Activated T-helper 17 cell treated with anti-CD3 and anti-CD28 coated beads, Interleukin-2, amount 50 U/mL, for 72 hours (primary cell): ENCODE measurements at regions not wholly inside any gene's neighbourhood (a gene's known extent, or its start where the extent isn't known, plus 50 kb on each side); places are given as distances from the start of the nearest gene placed in this dataset.
A peak's percentile ranks its signal among the peaks of the same experiment; 100 is the strongest.

Source experiments
- ATAC-seq: fragments of 150-1000 bp; cut with Tn5 transposase; replicated peaks from 2 replicates; pipeline ENCODE4 v1.10.0; 2021; ENCODE audit warnings: mild to moderate bottlenecking, moderate library complexity
- H3K27ac Mint-ChIP-seq: one replicate; pipeline ENCODE4 v1.8.0; 2022; ENCODE audit warnings: mixed read lengths
- H3K27me3 Mint-ChIP-seq: one replicate; pipeline ENCODE4 v1.8.0; 2022; ENCODE audit warnings: mixed read lengths
- H3K36me3 Mint-ChIP-seq: one replicate; pipeline ENCODE4 v1.8.0; 2022; ENCODE audit warnings: low read depth, mild to moderate bottlenecking, mixed read lengths
- H3K4me1 Mint-ChIP-seq: one replicate; pipeline ENCODE4 v1.8.0; 2022; ENCODE audit warnings: mixed read lengths
- H3K4me3 Mint-ChIP-seq: one replicate; pipeline ENCODE4 v1.8.0; 2022; ENCODE audit warnings: mild to moderate bottlenecking, mixed read lengths
- H3K9me3 Mint-ChIP-seq: one replicate; pipeline ENCODE4 v1.8.0; 2022; ENCODE audit warnings: mixed read lengths

DNA sequence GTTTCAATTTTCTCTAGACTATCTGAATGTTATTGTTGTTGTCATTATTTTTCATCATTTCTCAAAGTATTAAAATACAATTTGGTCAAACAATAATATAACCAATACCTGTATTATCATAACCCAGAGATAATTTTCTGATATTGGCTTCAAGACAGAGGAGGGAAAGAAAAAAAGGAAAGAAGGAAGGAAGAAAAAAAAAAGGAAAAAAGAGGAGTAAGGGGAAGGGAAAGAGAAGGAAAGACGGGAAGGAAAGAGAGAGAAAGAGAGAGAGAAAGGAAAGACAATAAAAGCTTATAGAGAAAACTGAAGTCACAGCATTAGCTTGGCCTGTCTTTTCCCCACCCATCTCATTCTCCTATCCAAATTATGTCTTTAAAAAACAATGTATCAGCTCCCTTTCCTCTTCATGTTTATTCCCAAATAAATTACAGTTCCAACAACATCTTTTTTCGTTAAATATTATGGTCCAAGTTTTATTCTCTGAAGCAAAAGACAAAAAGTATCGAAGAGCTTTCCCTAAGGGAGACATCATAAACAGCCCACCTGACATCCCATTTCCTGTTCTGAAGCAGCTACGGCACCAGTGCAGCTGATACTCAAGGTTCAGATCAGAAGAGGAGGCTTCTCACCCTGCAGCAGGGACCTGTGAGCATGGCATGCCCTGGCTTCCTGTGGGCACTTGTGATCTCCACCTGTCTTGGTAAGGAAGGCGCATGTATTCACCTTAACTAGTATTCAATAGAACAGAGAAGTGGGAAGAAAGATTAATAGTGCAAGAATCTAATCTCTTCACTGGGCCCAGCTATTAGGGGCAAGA is 308.3 kb downstream of the DAD1 start:
- H3K9me3 Mint-ChIP-seq = no peaks in the 10 kb centered on the region
- H3K27ac Mint-ChIP-seq = no peak overlapping the region
- H3K4me1 Mint-ChIP-seq = no peaks in the 10 kb centered on the region
- H3K36me3 Mint-ChIP-seq = no peaks in the 10 kb centered on the region
- no peak for ATAC-seq
- no peaks in the 10 kb centered on the region for H3K27me3 Mint-ChIP-seq
- H3K4me3 Mint-ChIP-seq = peak overlapping the region; percentile 52

DNA sequence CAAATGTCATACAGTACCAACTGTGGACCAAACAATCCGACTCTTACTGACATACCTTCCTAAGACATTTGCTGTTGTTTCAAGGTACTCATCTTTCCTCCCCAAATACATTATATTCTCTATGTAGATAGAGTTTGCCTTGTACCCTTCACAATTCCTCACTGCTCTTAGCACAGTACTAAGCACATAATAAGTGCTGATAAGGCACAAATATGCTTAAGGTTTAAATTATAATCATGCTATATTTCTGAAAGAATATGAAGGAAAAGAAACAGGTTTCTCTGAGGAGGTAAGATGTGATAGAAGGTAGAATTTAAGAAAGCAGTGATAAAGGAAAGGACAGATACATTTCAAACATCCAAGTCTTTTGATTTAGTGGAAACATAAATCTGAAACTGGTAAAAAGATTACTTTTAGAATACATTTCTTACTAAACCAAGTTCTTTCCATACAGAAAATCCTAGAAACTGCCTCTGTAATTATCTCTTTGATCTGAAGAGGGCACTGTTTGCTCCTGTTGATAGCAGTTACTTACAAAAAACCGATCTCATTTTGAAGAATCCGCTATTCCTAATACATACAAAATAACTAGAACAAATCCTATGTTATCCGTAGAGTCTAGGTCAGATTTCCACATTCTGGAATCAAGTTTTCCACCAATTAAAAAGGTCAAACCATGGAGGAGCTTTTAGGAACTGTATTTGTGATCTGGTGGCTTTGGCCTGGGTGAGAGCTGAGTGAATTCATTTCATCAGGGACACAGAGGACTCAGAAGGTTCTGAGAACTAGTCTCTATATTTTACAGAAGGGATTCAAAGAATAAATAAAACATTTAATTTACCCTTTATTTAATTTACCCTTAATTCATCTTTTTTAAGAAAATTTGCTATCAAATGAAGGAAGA is 311.9 kb downstream of the DAD1 start:
- Mint-ChIP-seq H3K36me3 (no peaks in the 10 kb centered on the region), H3K27ac (no peak overlapping the region), H3K4me3 (no peak overlapping the region), H3K9me3 (no peaks in the 10 kb centered on the region), H3K27me3 (no peaks in the 10 kb centered on the region), H3K4me1 (no peaks in the 10 kb centered on the region)
- ATAC-seq = no peak

DNA sequence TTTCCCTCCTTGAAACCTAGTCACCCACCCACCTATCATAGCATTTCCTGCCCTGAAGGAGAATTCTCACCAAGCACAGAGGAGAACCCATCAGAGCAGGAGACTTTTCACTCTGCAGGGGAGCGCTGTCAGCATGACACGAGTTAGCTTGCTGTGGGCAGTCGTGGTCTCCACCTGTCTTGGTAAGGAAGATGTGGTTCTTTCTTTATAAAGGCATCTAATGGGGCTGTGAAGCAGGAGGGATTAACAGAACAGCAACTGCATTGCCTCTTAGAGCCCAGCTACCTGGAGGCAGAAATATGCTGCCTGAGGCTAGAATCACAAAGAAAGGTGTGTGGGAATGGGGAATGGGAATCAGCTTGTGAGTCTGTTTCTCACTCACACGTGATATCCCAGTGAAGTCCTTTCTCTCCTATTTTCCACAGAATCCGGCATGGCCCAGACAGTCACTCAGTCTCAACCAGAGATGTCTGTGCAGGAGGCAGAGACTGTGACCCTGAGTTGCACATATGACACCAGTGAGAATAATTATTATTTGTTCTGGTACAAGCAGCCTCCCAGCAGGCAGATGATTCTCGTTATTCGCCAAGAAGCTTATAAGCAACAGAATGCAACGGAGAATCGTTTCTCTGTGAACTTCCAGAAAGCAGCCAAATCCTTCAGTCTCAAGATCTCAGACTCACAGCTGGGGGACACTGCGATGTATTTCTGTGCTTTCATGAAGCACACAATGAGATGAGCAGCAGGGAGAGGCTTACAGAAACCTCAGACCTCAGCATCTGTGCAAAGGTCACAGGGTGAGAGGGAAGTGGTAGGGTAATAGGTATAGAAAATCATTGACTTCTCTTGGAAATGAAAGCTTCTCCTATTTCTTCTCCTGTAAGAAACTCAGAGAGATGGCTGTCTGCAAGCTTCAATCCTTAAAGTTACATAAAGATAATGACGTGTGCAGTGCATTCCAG is 316.9 kb downstream of the DAD1 start:
- Mint-ChIP-seq H3K4me1 (no peaks in the 10 kb centered on the region), H3K36me3 (no peaks in the 10 kb centered on the region), H3K27me3 (no peaks in the 10 kb centered on the region), H3K9me3 (no peaks in the 10 kb centered on the region), H3K27ac (no peak overlapping the region), H3K4me3 (peak overlapping the region; percentile 23)
- ATAC-seq = no peak

DNA sequence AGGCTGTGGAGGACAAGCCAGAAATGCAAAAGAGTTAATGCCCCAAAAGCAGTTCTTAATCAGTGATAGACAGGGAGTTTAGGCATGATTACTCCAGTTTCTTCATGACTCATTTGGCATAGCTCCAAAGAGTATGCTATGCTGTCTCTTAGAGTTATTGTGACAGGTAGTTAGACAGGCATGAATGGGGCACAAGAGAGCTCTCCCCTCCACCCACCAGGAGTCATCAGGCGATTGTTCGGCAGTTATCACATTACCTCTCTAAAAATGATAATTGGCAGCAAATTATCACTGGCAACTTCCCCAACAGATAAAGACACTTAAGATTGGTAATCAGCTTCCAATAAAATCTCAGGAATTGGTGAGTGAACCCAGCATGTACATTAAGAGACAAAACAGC is 320.1 kb downstream of the DAD1 start:
- Mint-ChIP-seq H3K27me3 (no peaks in the 10 kb centered on the region), H3K27ac (no peak overlapping the region), H3K9me3 (no peaks in the 10 kb centered on the region), H3K36me3 (no peaks in the 10 kb centered on the region), H3K4me1 (no peaks in the 10 kb centered on the region), H3K4me3 (peak overlapping the region; percentile 48)
- peak; percentile 54 for ATAC-seq

DNA sequence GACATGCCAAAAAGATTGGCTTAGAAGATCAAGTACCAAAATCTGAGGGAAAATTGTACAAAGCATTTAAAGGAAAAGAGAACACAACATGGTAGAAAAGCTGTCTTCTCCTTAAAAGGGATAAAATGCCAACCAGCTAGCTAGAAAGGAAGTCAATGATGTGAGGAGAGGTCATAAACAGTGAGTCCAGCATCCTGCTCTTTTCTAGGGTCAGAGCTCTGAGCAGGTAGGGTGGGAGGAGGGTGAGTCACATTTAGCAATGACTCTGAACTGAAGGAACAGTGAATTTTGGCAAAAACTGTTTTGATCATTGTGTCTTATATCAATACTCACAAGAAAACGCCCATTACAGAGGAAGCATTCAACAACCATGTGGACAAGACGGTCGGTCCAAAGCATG is 322.3 kb downstream of the DAD1 start:
- no peaks in the 10 kb centered on the region for H3K4me1 Mint-ChIP-seq
- no peaks in the 10 kb centered on the region for H3K36me3 Mint-ChIP-seq
- no peaks in the 10 kb centered on the region for H3K9me3 Mint-ChIP-seq
- no peaks in the 10 kb centered on the region for H3K27me3 Mint-ChIP-seq
- ATAC-seq = no peak
- peak overlapping the region; percentile 17 for H3K4me3 Mint-ChIP-seq
- no peak overlapping the region for H3K27ac Mint-ChIP-seq

DNA sequence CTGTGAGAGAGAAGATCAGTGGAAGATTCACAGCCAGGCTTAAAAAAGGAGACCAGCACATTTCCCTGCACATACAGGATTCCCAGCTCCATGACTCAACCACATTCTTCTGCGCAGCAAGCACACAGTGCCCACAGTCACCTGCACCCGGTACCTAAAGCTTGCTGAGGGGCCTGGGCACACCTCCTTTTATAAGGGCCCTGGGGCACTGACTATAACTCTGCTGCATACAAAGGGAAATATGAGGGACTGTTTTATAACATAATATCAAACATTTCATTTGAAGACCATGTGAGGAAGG is 322.9 kb downstream of the DAD1 start:
- Mint-ChIP-seq H3K4me3 (no peak overlapping the region), H3K27ac (no peak overlapping the region), H3K4me1 (no peaks in the 10 kb centered on the region), H3K9me3 (no peaks in the 10 kb centered on the region), H3K36me3 (no peaks in the 10 kb centered on the region), H3K27me3 (no peaks in the 10 kb centered on the region)
- no peak for ATAC-seq

DNA sequence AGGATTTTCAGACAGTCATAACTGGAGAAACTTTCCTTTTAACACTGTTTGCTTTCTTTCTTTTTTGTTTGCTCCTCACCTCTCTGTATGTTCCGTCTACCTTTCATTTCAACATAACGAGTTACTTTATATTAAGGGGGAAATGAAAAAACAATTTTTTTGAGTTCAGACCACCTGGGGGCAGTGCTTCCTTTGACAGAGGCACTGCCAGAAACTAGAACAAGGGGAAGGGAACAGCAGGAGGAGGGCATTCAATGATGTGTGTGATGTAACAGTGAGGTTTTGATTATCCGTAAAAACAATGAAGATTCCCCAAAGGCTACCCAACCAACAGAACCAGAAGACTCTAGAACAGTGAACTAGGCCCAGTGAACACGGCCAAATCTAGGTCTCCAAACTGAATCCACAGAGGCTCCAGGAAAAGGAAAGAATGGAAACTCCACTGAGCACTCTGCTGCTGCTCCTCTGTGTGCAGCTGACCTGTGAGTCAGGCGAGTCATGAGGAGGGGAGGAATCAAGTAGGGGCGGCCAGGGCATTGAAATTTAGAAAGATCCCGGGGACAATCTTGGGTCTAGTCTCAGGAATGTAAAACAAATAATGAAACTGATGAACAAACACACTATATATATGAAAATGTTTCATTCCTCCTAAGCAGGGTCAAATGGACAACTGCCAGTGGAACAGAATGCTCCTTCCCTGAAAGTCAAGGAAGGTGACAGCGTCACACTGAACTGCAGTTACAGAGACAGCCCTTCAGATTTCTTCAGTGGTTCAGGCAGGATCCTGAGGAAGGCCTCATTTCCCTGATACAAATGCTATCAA is 323.5 kb downstream of the DAD1 start:
- Mint-ChIP-seq H3K9me3 (no peaks in the 10 kb centered on the region), H3K27ac (no peak overlapping the region), H3K4me1 (no peaks in the 10 kb centered on the region), H3K27me3 (no peaks in the 10 kb centered on the region), H3K36me3 (no peaks in the 10 kb centered on the region), H3K4me3 (no peak overlapping the region)
- no peak for ATAC-seq

DNA sequence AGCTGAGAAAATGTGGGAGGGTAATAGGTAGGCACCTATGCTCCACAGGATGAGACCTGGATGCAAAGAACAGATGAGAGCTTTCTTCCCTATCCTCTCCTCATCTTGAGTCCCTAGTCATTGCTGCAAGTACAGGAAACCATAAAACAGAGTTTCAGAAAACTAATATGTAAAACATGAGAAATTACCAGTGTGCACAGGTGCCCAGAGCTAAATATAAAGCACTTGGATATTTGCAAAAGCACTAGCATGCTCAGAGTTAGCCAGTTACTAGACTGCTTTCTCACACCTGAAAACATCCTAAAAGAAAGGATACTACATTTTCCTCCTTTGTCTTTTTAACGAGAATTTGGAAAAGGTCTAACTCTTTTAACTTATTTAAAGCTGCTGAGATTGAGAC is 324.3 kb downstream of the DAD1 start:
- Mint-ChIP-seq H3K9me3 (no peaks in the 10 kb centered on the region), H3K27ac (no peak overlapping the region), H3K27me3 (no peaks in the 10 kb centered on the region), H3K36me3 (no peaks in the 10 kb centered on the region), H3K4me3 (no peak overlapping the region), H3K4me1 (no peaks in the 10 kb centered on the region)
- ATAC-seq = no peak

DNA sequence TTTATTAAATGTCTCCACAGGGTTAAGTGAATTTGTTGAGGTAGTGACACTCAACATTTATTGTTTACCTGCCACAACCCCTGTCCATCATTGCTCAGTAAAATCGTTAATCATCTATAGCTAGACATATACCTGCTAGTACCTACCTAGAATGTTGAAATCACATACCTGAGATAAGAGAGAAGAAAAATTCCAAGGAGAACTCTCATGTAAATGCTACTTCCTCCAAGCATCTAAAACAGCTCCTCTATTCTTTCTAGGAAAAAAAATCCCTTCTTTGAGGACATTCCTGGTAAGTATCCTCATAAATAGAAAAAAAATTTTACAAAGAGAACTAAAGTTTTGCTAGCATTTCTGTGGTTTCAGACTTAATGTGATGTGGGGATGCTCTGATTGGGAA is 325.1 kb downstream of the DAD1 start:
- H3K9me3 Mint-ChIP-seq = no peaks in the 10 kb centered on the region
- H3K4me3 Mint-ChIP-seq = no peak overlapping the region
- H3K27ac Mint-ChIP-seq = no peak overlapping the region
- no peaks in the 10 kb centered on the region for H3K4me1 Mint-ChIP-seq
- H3K27me3 Mint-ChIP-seq = no peaks in the 10 kb centered on the region
- no peaks in the 10 kb centered on the region for H3K36me3 Mint-ChIP-seq
- ATAC-seq = no peak

DNA sequence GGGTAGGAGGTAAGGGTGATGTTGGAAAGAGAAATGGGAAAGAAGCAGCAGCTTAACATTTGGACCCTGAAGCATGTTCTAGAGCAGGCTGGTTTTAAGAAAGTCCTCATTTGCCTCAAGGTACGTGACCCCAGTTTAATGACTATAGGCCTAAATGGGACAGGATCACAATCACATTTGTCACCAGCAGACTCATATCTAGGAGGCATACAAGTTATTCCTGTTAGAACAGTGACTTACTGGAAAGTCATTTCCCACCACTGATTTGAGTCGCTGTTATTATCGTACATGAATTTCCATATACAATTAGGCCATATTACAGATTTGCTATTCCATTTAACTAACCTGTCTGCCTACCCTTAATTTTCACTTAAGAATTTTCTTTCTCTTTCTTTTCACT is 326.1 kb downstream of the DAD1 start:
- Mint-ChIP-seq H3K27me3 (no peaks in the 10 kb centered on the region), H3K9me3 (no peaks in the 10 kb centered on the region)
- no peak for ATAC-seq

DNA sequence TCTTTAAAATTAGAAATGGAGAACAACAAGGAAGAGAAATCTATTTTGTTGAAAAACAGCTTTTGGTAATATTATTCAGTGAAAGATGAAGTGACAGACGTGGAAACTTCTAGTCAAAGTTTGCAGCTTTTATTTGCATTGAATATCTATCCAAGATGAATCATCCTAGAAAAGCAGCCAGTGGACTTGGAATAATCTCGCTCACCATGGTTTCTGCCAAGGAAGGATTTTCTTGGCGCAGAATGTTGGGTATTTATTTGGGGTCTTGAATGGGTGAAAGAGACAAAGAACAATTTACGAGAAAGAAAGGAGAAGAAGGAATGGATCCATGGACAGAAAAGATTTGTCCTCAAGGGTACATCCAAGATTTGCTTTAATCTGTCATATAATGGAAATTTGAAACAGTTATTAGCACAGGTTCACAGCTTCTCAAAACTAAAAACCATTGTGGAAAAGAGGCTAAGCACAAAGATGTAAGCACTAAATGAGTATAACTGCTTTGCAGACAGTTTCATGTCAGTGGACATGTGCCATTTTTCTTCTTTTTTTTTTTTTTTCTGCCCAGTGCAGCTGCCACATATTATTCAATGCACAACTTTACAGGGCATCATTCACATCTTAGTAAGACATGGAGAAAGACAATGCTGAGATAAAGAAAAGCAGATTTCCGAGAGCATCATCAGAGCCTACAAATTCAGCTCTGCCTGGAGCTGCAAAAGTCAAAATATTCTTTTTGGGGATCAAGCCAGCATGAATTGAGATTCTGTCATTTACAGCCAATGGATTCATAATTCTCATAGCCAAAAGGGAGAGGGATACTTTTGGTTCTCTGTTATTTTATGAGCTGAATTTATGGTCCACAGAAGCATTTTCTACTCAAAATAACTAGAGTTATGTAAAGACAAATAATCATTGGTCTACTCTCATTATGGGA is 333.7 kb downstream of the DAD1 start:
- Mint-ChIP-seq H3K4me3 (no peak overlapping the region), H3K4me1 (no peaks in the 10 kb centered on the region), H3K36me3 (no peaks in the 10 kb centered on the region), H3K27me3 (no peaks in the 10 kb centered on the region), H3K27ac (no peak overlapping the region), H3K9me3 (no peaks in the 10 kb centered on the region)
- no peak for ATAC-seq

More for the DNA sequence above, 326.1 kb downstream of the DAD1 start:
- Mint-ChIP-seq H3K36me3 (no peaks in the 10 kb centered on the region), H3K4me1 (no peaks in the 10 kb centered on the region), H3K27ac (no peak overlapping the region), H3K4me3 (no peak overlapping the region)

DNA sequence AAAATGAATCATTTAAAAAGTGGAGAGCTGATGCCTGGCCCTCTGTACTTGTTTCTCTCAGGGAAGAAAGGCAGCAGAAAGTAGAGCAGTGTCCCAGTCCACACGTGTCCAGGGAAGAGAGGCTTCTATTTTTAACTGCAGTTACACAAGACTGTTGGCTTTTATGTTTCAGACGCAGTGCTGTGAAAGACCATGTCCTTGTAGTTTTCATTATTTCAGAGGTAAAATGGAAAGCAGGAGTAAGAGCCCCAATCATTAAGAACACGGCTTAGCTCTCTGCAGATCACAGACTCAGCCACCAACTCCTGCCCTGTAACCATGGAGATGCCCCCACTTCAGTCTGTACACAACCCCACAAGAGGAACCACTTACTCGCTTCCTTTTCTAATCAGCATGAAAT is 336.3 kb downstream of the DAD1 start:
- no peaks in the 10 kb centered on the region for H3K4me1 Mint-ChIP-seq
- H3K9me3 Mint-ChIP-seq = no peaks in the 10 kb centered on the region
- H3K27me3 Mint-ChIP-seq = no peaks in the 10 kb centered on the region
- ATAC-seq = no peak
- H3K4me3 Mint-ChIP-seq = no peak overlapping the region
- H3K27ac Mint-ChIP-seq = no peak overlapping the region
- no peaks in the 10 kb centered on the region for H3K36me3 Mint-ChIP-seq

DNA sequence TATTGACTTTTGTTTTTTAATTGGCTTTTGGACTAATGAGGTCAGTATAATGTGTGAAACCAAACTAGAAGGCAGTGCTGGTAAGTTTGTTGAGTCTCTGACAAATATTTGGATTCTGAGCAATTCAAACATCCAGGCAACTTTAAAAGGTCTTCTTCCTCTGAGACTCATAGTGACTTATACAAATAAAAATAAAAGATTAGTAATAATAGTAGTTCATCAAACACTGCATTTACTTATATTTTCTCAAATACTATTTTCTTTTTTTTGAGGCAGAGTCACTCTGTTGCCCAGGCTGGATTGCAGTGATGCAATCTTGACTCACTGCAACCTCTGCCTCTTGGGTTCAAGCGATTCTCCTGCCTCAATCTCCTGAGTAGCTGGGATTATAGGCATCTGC is 337.9 kb downstream of the DAD1 start:
- Mint-ChIP-seq H3K36me3 (no peaks in the 10 kb centered on the region), H3K27ac (no peak overlapping the region), H3K4me3 (no peak overlapping the region), H3K27me3 (no peaks in the 10 kb centered on the region), H3K9me3 (no peaks in the 10 kb centered on the region), H3K4me1 (no peaks in the 10 kb centered on the region)
- ATAC-seq = no peak
